ENCODE measurements at regions not wholly inside any gene's neighbourhood (a gene's known extent, or its start where the extent isn't known, plus 50 kb on each side); places are given as distances from the start of the nearest gene placed in this dataset.

DNA sequence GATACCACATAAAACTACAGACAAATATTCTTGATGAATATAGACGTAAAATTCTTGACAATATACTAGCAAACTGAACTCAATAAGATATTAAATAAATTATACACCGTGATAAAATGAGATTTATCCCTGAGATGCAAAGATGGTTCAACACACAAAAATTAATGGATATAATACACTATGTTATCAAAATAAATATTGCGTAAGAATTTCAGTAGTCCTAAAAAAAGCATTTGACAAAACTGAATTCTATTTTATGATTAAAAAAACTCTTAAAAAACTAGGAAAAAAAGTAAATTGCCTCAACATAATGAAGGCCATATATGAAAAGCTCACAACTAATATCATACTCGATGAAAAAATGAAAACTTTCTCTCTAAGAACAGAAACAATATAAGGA lies 472.3 kb upstream of the GRIA1 start:
- Mint-ChIP-seq H3K27me3 (no peaks in the 10 kb centered on the region), H3K9me3 (ENCODE audit: insufficient read depth) (peaks cover 9% of the 10 kb centered on the region), H3K4me1 (no peaks in the 10 kb centered on the region), H3K4me3 (no peak overlapping the region), H3K27ac (no peak overlapping the region)
- Histone ChIP-seq H3K4me1 (ENCODE audit: control insufficient read depth in 2 of 2, insufficient read depth in 2 of 2, low read length in 2 of 2) (no peaks in the 10 kb centered on the region), H3K4me2 (replicated peaks; ENCODE audit: low read depth, low read length, poor library complexity, severe bottlenecking) (no peak overlapping the region), H2AFZ (ENCODE audit: insufficient read depth, low read depth, low read length, poor library complexity, severe bottlenecking) (no peak overlapping the region), H3K36me3 (replicated peaks in 1 of 2; ENCODE audit: control extremely low read depth in 1 of 2, control insufficient read depth in 1 of 2, extremely low read depth in 1 of 2, insufficient read depth in 2 of 2, low read length in 1 of 2) (no peaks in the 10 kb centered on the region), H3K9me3 (ENCODE audit: control extremely low read depth in 1 of 3, control insufficient read depth in 2 of 3, insufficient read depth in 1 of 3, low read length in 2 of 3) (peaks cover 0 to 11% (median 9%) of the 10 kb centered on the region in 3 donors), H4K20me1 (ENCODE audit: control insufficient read depth, insufficient read depth, low read length, poor library complexity, severe bottlenecking) (no peaks in the 10 kb centered on the region), H3K27me3 (replicated peaks in 1 of 4; ENCODE audit: control extremely low read depth in 1 of 4, control insufficient read depth in 3 of 4, insufficient read depth in 4 of 4, low read length in 3 of 4) (no peaks in the 10 kb centered on the region), H3K9ac (ENCODE audit: low read length) (no peak overlapping the region), H3K27ac (ENCODE audit: low read length in 2 of 2) (no peak overlapping the region), H3K79me2 (ENCODE audit: control insufficient read depth, insufficient read depth, low read length) (no peaks in the 10 kb centered on the region), H3K4me3 (ENCODE audit: control extremely low read depth in 1 of 5, extremely low read depth in 1 of 5, insufficient read depth in 1 of 5, low read depth in 2 of 5, low read length in 4 of 5) (no peak overlapping the region)
- intact Hi-C loops (cut with micrococcal nuclease): no loop called here
- TF ChIP-seq EZH2 (IDR thresholded peaks at IDR 0.05; ENCODE audit: borderline replicate concordance, insufficient read depth, low read depth, low read length, poor library complexity, severe bottlenecking): no peak
- TF ChIP-seq, protein P1, sequence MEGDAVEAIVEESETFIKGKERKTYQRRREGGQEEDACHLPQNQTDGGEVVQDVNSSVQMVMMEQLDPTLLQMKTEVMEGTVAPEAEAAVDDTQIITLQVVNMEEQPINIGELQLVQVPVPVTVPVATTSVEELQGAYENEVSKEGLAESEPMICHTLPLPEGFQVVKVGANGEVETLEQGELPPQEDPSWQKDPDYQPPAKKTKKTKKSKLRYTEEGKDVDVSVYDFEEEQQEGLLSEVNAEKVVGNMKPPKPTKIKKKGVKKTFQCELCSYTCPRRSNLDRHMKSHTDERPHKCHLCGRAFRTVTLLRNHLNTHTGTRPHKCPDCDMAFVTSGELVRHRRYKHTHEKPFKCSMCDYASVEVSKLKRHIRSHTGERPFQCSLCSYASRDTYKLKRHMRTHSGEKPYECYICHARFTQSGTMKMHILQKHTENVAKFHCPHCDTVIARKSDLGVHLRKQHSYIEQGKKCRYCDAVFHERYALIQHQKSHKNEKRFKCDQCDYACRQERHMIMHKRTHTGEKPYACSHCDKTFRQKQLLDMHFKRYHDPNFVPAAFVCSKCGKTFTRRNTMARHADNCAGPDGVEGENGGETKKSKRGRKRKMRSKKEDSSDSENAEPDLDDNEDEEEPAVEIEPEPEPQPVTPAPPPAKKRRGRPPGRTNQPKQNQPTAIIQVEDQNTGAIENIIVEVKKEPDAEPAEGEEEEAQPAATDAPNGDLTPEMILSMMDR (IDR thresholded peaks at IDR 0.05): no peak
- ATAC-seq (ENCODE audit: low read depth): no peak
- no peak for DNase-seq
- WGBS (ENCODE audit: insufficient coverage): no CpG with 5 or more reads among the region's 4 CpGs
- ChIA-PET CTCF (no interaction called here), POLR2A (no interaction called here)

DNA sequence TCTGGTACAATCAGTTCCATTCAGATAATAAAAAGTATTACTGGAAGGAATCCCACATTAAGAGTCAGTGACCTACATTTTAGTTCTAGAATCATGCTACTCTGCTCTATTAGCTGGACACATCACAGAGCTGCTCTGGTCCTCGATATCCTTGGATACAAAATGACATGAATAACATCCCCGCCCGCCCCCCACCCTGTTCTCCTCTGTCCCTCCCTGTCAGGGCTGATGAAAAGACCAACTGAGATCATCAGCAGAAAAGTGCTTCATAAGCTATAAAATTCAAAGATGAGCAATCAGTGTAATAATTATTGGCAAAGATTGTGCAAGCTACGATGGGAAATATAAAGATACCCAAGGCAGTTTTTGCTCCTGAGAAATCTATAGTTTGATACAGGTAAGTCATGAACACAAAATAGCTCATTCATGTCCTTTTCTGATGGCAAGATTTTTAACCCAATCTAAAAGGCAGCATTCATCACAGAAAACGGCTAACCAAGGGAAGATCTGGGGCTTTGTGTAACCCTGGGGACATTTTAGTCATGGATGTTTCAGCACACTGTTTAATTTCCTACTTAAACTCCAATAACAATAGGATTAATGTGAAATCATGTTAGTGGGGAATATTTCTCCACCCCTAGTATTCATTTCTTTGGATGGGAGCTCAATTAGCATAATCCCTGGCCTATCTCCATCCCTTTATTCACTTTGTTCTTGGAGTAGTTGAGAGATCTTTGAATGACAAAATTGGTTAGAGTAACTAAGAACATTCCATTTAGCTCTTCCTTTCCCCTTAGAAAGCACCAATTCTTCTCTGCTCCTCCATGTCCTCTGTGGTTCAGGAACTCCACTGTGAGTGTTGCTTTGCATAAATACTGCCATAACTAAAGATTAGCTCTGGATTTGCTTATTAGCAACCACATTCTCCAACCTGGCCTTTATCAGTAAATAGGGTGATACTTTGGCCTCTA lies 459.4 kb upstream of the GRIA1 start:
- WGBS (ENCODE audit: insufficient coverage): 100% methylated on average over 1 of the region's 5 CpGs
- peaks cover 3% of the 10 kb centered on the region for H3K9me3 Mint-ChIP-seq (ENCODE audit: insufficient read depth)

More for the DNA sequence above, 459.4 kb upstream of the GRIA1 start:
- Histone ChIP-seq H3K4me2 (replicated peaks; ENCODE audit: low read depth, low read length, poor library complexity, severe bottlenecking) (no peak overlapping the region), H3K36me3 (replicated peaks in 1 of 2; ENCODE audit: control extremely low read depth in 1 of 2, control insufficient read depth in 1 of 2, extremely low read depth in 1 of 2, insufficient read depth in 2 of 2, low read length in 1 of 2) (no peaks in the 10 kb centered on the region), H3K79me2 (ENCODE audit: control insufficient read depth, insufficient read depth, low read length) (no peaks in the 10 kb centered on the region), H3K9ac (ENCODE audit: low read length) (no peak overlapping the region), H3K27ac (ENCODE audit: low read length in 2 of 2) (no peak overlapping the region), H3K9me3 (ENCODE audit: control extremely low read depth in 1 of 3, control insufficient read depth in 2 of 3, insufficient read depth in 1 of 3, low read length in 2 of 3) (no peaks in the 10 kb centered on the region), H3K4me3 (ENCODE audit: control extremely low read depth in 1 of 5, extremely low read depth in 1 of 5, insufficient read depth in 1 of 5, low read depth in 2 of 5, low read length in 4 of 5) (no peak overlapping the region), H4K20me1 (ENCODE audit: control insufficient read depth, insufficient read depth, low read length, poor library complexity, severe bottlenecking) (no peaks in the 10 kb centered on the region), H3K4me1 (ENCODE audit: control insufficient read depth in 2 of 2, insufficient read depth in 2 of 2, low read length in 2 of 2) (no peaks in the 10 kb centered on the region), H2AFZ (ENCODE audit: insufficient read depth, low read depth, low read length, poor library complexity, severe bottlenecking) (no peak overlapping the region), H3K27me3 (replicated peaks in 1 of 4; ENCODE audit: control extremely low read depth in 1 of 4, control insufficient read depth in 3 of 4, insufficient read depth in 4 of 4, low read length in 3 of 4) (no peaks in the 10 kb centered on the region)
- H3K4me3 Mint-ChIP-seq: no peak overlapping the region
- POLR2A ChIA-PET: no interaction called here
- CTCF ChIA-PET: no interaction called here
- no peaks in the 10 kb centered on the region for H3K4me1 Mint-ChIP-seq
- DNase-seq (no peak), ATAC-seq (ENCODE audit: low read depth) (no peak)
- H3K27me3 Mint-ChIP-seq: no peaks in the 10 kb centered on the region
- H3K27ac Mint-ChIP-seq: no peak overlapping the region
- intact Hi-C loops (cut with micrococcal nuclease): no loop called here
- TF ChIP-seq EZH2 (IDR thresholded peaks at IDR 0.05; ENCODE audit: borderline replicate concordance, insufficient read depth, low read depth, low read length, poor library complexity, severe bottlenecking): no peak
- TF ChIP-seq, protein P1 (IDR thresholded peaks at IDR 0.05): no peak
